ENCODE measurements at regions not wholly inside any gene's neighbourhood (a gene's known extent, or its start where the extent isn't known, plus 50 kb on each side); places are given as distances from the start of the nearest gene placed in this dataset.

DNA sequence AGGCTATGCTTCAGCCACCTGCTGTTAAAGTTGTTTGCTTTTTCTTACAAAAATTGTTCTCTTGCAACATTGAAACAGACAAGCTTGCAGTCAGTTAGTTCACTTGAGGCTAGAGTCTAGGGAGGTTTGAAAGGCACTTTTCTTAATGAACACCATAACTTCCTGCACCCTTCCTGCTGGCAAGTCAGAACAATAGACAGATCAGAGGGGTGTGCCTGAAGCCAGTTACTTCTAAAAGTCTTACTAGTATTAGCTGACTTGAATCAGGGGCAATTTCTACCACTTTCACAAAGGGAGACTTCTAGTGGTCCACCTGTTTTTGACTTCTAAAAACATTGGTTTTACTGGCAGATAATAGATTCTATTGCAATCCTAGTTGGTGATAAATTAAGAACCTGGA lies 367.4 kb upstream of the CDH20 start:
- TF ChIP-seq, protein P1, sequence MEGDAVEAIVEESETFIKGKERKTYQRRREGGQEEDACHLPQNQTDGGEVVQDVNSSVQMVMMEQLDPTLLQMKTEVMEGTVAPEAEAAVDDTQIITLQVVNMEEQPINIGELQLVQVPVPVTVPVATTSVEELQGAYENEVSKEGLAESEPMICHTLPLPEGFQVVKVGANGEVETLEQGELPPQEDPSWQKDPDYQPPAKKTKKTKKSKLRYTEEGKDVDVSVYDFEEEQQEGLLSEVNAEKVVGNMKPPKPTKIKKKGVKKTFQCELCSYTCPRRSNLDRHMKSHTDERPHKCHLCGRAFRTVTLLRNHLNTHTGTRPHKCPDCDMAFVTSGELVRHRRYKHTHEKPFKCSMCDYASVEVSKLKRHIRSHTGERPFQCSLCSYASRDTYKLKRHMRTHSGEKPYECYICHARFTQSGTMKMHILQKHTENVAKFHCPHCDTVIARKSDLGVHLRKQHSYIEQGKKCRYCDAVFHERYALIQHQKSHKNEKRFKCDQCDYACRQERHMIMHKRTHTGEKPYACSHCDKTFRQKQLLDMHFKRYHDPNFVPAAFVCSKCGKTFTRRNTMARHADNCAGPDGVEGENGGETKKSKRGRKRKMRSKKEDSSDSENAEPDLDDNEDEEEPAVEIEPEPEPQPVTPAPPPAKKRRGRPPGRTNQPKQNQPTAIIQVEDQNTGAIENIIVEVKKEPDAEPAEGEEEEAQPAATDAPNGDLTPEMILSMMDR (IDR thresholded peaks at IDR 0.05) = no peak
- no peak for TF ChIP-seq POLR2AphosphoS5 (IDR thresholded peaks at IDR 0.05; ENCODE audit: low read depth, low read length)
- TF ChIP-seq, protein P2, sequence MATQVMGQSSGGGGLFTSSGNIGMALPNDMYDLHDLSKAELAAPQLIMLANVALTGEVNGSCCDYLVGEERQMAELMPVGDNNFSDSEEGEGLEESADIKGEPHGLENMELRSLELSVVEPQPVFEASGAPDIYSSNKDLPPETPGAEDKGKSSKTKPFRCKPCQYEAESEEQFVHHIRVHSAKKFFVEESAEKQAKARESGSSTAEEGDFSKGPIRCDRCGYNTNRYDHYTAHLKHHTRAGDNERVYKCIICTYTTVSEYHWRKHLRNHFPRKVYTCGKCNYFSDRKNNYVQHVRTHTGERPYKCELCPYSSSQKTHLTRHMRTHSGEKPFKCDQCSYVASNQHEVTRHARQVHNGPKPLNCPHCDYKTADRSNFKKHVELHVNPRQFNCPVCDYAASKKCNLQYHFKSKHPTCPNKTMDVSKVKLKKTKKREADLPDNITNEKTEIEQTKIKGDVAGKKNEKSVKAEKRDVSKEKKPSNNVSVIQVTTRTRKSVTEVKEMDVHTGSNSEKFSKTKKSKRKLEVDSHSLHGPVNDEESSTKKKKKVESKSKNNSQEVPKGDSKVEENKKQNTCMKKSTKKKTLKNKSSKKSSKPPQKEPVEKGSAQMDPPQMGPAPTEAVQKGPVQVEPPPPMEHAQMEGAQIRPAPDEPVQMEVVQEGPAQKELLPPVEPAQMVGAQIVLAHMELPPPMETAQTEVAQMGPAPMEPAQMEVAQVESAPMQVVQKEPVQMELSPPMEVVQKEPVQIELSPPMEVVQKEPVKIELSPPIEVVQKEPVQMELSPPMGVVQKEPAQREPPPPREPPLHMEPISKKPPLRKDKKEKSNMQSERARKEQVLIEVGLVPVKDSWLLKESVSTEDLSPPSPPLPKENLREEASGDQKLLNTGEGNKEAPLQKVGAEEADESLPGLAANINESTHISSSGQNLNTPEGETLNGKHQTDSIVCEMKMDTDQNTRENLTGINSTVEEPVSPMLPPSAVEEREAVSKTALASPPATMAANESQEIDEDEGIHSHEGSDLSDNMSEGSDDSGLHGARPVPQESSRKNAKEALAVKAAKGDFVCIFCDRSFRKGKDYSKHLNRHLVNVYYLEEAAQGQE (IDR thresholded peaks at IDR 0.05; ENCODE audit: insufficient read depth in 1 of 2, low read depth in 2 of 2, low read length in 1 of 2) = no peak
- no peak for TF ChIP-seq SIN3A (IDR thresholded peaks at IDR 0.05; ENCODE audit: borderline replicate concordance, insufficient read depth, low read depth, low read length)
